Keratinocyte (primary cell): ENCODE measurements at regions not wholly inside any gene's neighbourhood (a gene's known extent, or its start where the extent isn't known, plus 50 kb on each side); places are given as distances from the start of the nearest gene placed in this dataset.

Source experiments
- CTCF ChIP-seq, 3 experiments: IDR thresholded peaks in 1 of 3; conservative IDR thresholded peaks in 1 of 3; optimal IDR thresholded peaks in 1 of 3; 2 replicates in 2 of 3; 3 replicates in 1 of 3; pipeline versions ENCODE3 to v1.5.1; 2011; ENCODE audit warnings: low read length in 3 of 3, mild to moderate bottlenecking in 3 of 3, moderate library complexity in 2 of 3, control low read depth in 1 of 3, inconsistent platforms in 1 of 3; ENCODE audit not compliant: insufficient read depth in 2 of 3; ENCODE audit errors: extremely low read depth in 1 of 3
- EZH2 ChIP-seq: IDR thresholded peaks from one replicate; pipeline ENCODE4 v1.6.1; 2012; ENCODE audit warnings: inconsistent platforms, mild to moderate bottlenecking, low read length, moderate library complexity

GRCh38 chr16:80288616-80289015 lies 252.2 kb upstream of the DYNLRB2 start:
- TF ChIP-seq EZH2: no peak
- TF ChIP-seq CTCF (optimal IDR thresholded peaks at IDR 0.05 in 1 of 3, IDR thresholded peaks at IDR 0.05 in 1 of 3, conservative IDR thresholded peaks at IDR 0.05 in 1 of 3; ENCODE audit: extremely low read depth in 1 of 3, insufficient read depth in 2 of 3, low read length in 3 of 3): no peak
